ENCODE measurements at regions not wholly inside any gene's neighbourhood (a gene's known extent, or its start where the extent isn't known, plus 50 kb on each side); places are given as distances from the start of the nearest gene placed in this dataset.

- ChIA-PET CTCF (interaction anchor here (0.9 to 2.6 kb wide), 3 partner anchors 116 to 184 kb away, joined by 4 to 8 read pairs (median 5); a partner anchor contains a TSS), POLR2A (no interaction called here)
- no peak overlapping the region for H3K4me3 ChIP-seq
- no peak overlapping the region for H3K4me2 ChIP-seq
- H3K4me1 ChIP-seq, result no peaks in the 10 kb centered on the region
- TF ChIP-seq MYC (IDR thresholded peaks at IDR 0.05; ENCODE audit: borderline replicate concordance, low read length), result no peak
- no peak for TF ChIP-seq CHD4 (IDR thresholded peaks at IDR 0.05; ENCODE audit: borderline replicate concordance)
- TF ChIP-seq ZC3H11A (IDR thresholded peaks at IDR 0.05), result no peak
- no peak for TF ChIP-seq POLR2AphosphoS2 (conservative IDR thresholded peaks at IDR 0.05; ENCODE audit: low read length)
- no peak for TF ChIP-seq CBX8 (IDR thresholded peaks at IDR 0.05)
- TF ChIP-seq RCOR1 (IDR thresholded peaks at IDR 0.05; ENCODE audit: low read depth, low read length), result no peak
- H3K27ac ChIP-seq, result no peak overlapping the region
- FAIRE-seq (no peak), ATAC-seq (no peak), DNase-seq (ENCODE audit: low read depth in 1 of 2, low spot score in 1 of 2) (no peak)
- 55% methylated on average over 7 of the region's 7 CpGs for WGBS (ENCODE audit: missing lambda C conversion rate)
- H3K9me3 ChIP-seq, result no peaks in the 10 kb centered on the region; the same call in 2 of the 3 replicates
Observed at GRCh38 chr2:11016735-11017388, 105.1 kb downstream of the KCNF1 start.

GRCh38 chr2:11017921-11018320 is 106.2 kb downstream of the KCNF1 start:
- no peak overlapping the region for H3K4me3 ChIP-seq
- ATAC-seq, result no peak
- no peaks in the 10 kb centered on the region for H3K4me1 ChIP-seq
- no peaks in the 10 kb centered on the region; the same call in 2 of the 3 replicates for H3K9me3 ChIP-seq
- ChIA-PET CTCF (no interaction called here), POLR2A (no interaction called here)
- no peak for DNase-seq (ENCODE audit: low read depth in 1 of 2, low spot score in 1 of 2)
- no peak overlapping the region for H3K27ac ChIP-seq
- WGBS (ENCODE audit: missing lambda C conversion rate), result 72% methylated on average over 8 of the region's 8 CpGs
- no peak for TF ChIP-seq NFE2L2 (conservative IDR thresholded peaks at IDR 0.05; ENCODE audit: low read length)
- no peak for TF ChIP-seq EHMT2 (IDR thresholded peaks at IDR 0.05; ENCODE audit: low read depth)
- TF ChIP-seq NR3C1 (IDR thresholded peaks at IDR 0.05), result no peak
- no peak for TF ChIP-seq RCOR1 (IDR thresholded peaks at IDR 0.05; ENCODE audit: low read depth, low read length)
- TF ChIP-seq RNF2 (IDR thresholded peaks at IDR 0.05; ENCODE audit: borderline replicate concordance, low read depth), result no peak
- TF ChIP-seq NPAS2 (CRISPR knock-in tag; IDR thresholded peaks at IDR 0.05; ENCODE audit: borderline replicate concordance), result no peak
- no peak for TF ChIP-seq ZC3H11A (IDR thresholded peaks at IDR 0.05)
- TF ChIP-seq CBX2 (IDR thresholded peaks at IDR 0.05; ENCODE audit: borderline replicate concordance, low read depth), result no peak
- TF ChIP-seq CTCF (IDR thresholded peaks at IDR 0.05), result no peak
- no peak for TF ChIP-seq E2F6 (IDR thresholded peaks at IDR 0.05; ENCODE audit: borderline replicate concordance, low read depth)
- TF ChIP-seq SMC3 (IDR thresholded peaks at IDR 0.05), result no peak
- no peak for TF ChIP-seq PBX3 (IDR thresholded peaks at IDR 0.05)
- no peak for TF ChIP-seq FOSL2 (IDR thresholded peaks at IDR 0.05)
- no peak for TF ChIP-seq FOSL2 (CRISPR knock-in tag; IDR thresholded peaks at IDR 0.05)
- TF ChIP-seq RFX5 (IDR thresholded peaks at IDR 0.05), result no peak
- TF ChIP-seq KDM5A (IDR thresholded peaks at IDR 0.05), result no peak
- TF ChIP-seq ESRRA (IDR thresholded peaks at IDR 0.05; ENCODE audit: borderline replicate concordance, low read length), result no peak
- TF ChIP-seq EHF (CRISPR knock-in tag; IDR thresholded peaks at IDR 0.05), result no peak
- TF ChIP-seq RARB (CRISPR knock-in tag; IDR thresholded peaks at IDR 0.05), result no peak
- TF ChIP-seq MAX (IDR thresholded peaks at IDR 0.05), result no peak
- H3K4me2 ChIP-seq, result no peak overlapping the region
- FAIRE-seq, result no peak

All from A549 (cell line).